GM18873 (cell line): ENCODE measurements at regions not wholly inside any gene's neighbourhood (a gene's known extent, or its start where the extent isn't known, plus 50 kb on each side); places are given as distances from the start of the nearest gene placed in this dataset.

Experiments
- ATAC-seq: cut with Tn5 transposase; IDR thresholded peaks from one replicate; pipeline ENCODE4 v1.9.1; 2021; ENCODE audit warnings: mild to moderate bottlenecking, moderate library complexity, moderate number of reproducible peaks; ENCODE audit not compliant: unreplicated experiment, low FRiP score

GRCh38 chr3:124424396-124424795, 305.9 kb upstream of the UMPS start:
- no peak for ATAC-seq

GRCh38 chr3:124425972-124426371, 304.3 kb upstream of the UMPS start:
- ATAC-seq, result no peak

- no peak for ATAC-seq
These were observed 301.7 kb upstream of the UMPS start for GRCh38 chr3:124428372-124429128.

GRCh38 chr3:124429129-124429815, 301.0 kb upstream of the UMPS start:
- ATAC-seq, result no peak

GRCh38 chr3:124431331-124431994, 298.8 kb upstream of the UMPS start:
- ATAC-seq, result no peak

GRCh38 chr3:124434176-124434575, 296.1 kb upstream of the UMPS start:
- no peak for ATAC-seq

GRCh38 chr3:124435467-124435866, 294.8 kb upstream of the UMPS start:
- no peak for ATAC-seq

GRCh38 chr3:124438813-124439212, 291.4 kb upstream of the UMPS start:
- no peak for ATAC-seq

GRCh38 chr3:124439603-124440002, 290.6 kb upstream of the UMPS start:
- ATAC-seq, result no peak

- ATAC-seq, result no peak
These were observed 288.5 kb upstream of the UMPS start for GRCh38 chr3:124441766-124442165.

GRCh38 chr3:124442463-124442862, 287.8 kb upstream of the UMPS start:
- ATAC-seq, result no peak

- no peak for ATAC-seq
These were observed 286.8 kb upstream of the UMPS start for GRCh38 chr3:124443446-124443845.

GRCh38 chr3:124444075-124444474, 286.2 kb upstream of the UMPS start:
- no peak for ATAC-seq

GRCh38 chr3:124444896-124445295, 285.4 kb upstream of the UMPS start:
- no peak for ATAC-seq

GRCh38 chr3:124447845-124448244, 282.4 kb upstream of the UMPS start:
- no peak for ATAC-seq

- ATAC-seq, result no peak
These were observed 281.3 kb upstream of the UMPS start for GRCh38 chr3:124448954-124449353.

GRCh38 chr3:124450366-124450765, 279.9 kb upstream of the UMPS start:
- no peak for ATAC-seq

GRCh38 chr3:124451630-124452317, 278.5 kb upstream of the UMPS start:
- ATAC-seq, result no peak

- ATAC-seq, result no peak
These were observed 277.1 kb upstream of the UMPS start for GRCh38 chr3:124453189-124453588.

- no peak for ATAC-seq
These were observed 274.4 kb upstream of the UMPS start for GRCh38 chr3:124455891-124456290.

- ATAC-seq, result no peak
These were observed 273.7 kb upstream of the UMPS start for GRCh38 chr3:124456506-124456905.
